Liver (tissue), 8 donors: ENCODE measurements at regions not wholly inside any gene's neighbourhood (a gene's known extent, or its start where the extent isn't known, plus 50 kb on each side); places are given as distances from the start of the nearest gene placed in this dataset.

Source experiments
- DNase-seq: peaks from one replicate; pipeline ENCODE4 v3.0.0-alpha.2; 2017; ENCODE audit warnings: low spot score
- H3K27ac ChIP-seq, 2 donors: one replicate each; pipeline ENCODE4 v1.7.0; 2013; ENCODE audit warnings: inconsistent platforms in 2 of 2, low read length in 2 of 2, control low read depth in 1 of 2, low read depth in 1 of 2, mild to moderate bottlenecking in 1 of 2
- H3K27me3 ChIP-seq, 4 donors: one replicate each; pipeline versions ENCODE4 v1.6.1 to v1.7.0; 2013; ENCODE audit warnings: low read length in 3 of 4, inconsistent platforms in 1 of 4, mild to moderate bottlenecking in 1 of 4, moderate library complexity in 1 of 4; ENCODE audit not compliant: control insufficient read depth in 4 of 4, insufficient read depth in 4 of 4
- H3K36me3 ChIP-seq, 4 donors: one replicate each; pipeline versions ENCODE4 v1.6.1 to v1.7.0; 2013; ENCODE audit warnings: low read length in 3 of 4, mild to moderate bottlenecking in 3 of 4, low read depth in 1 of 4, moderate library complexity in 1 of 4; ENCODE audit not compliant: control insufficient read depth in 4 of 4, insufficient read depth in 3 of 4
- H3K4me1 ChIP-seq, 4 donors: one replicate each; pipeline versions ENCODE4 v1.6.1 to v1.7.0; 2013; ENCODE audit warnings: low read length in 3 of 4, mild to moderate bottlenecking in 3 of 4, moderate library complexity in 1 of 4; ENCODE audit not compliant: control insufficient read depth in 4 of 4, insufficient read depth in 4 of 4
- H3K4me3 ChIP-seq, 3 donors: one replicate each; pipeline versions ENCODE4 v1.6.1 to v1.7.0; 2013; ENCODE audit warnings: low read length in 3 of 3, control low read depth in 1 of 3, low read depth in 1 of 3, mild to moderate bottlenecking in 1 of 3
- H3K9ac ChIP-seq, 2 donors: one replicate each; pipeline ENCODE4 v1.7.0; 2013; ENCODE audit warnings: low read length in 2 of 2, mild to moderate bottlenecking in 2 of 2, moderate library complexity in 2 of 2, control low read depth in 1 of 2, low read depth in 1 of 2
- H3K9me3 ChIP-seq, 4 donors: one replicate each; pipeline versions ENCODE4 v1.6.1 to v1.7.0; 2013; ENCODE audit warnings: low read length in 3 of 4; ENCODE audit not compliant: control insufficient read depth in 4 of 4
- CTCF ChIP-seq: fragments of 150-350 bp; IDR thresholded peaks from 2 replicates; pipeline ENCODE4 v1.5.1; 2017; ENCODE audit warnings: improper control_type of control experiment, low read depth, low read length; ENCODE audit not compliant: missing input control
- EGR1 ChIP-seq, 2 donors: IDR thresholded peaks; 2 replicates each; pipeline ENCODE4 v1.6.1; 2016 to 2018; ENCODE audit warnings: antibody characterized with exemption in 2 of 2, low read depth in 2 of 2
- FOXA1 ChIP-seq: IDR thresholded peaks from 2 replicates; pipeline ENCODE4 v1.6.1; 2016; ENCODE audit warnings: antibody characterized with exemption
- FOXA2 ChIP-seq: IDR thresholded peaks from 2 replicates; pipeline ENCODE4 v1.6.1; 2016; ENCODE audit warnings: antibody characterized with exemption
- GABPA ChIP-seq, 2 donors: IDR thresholded peaks in 1 of 2; conservative IDR thresholded peaks in 1 of 2; 2 replicates each; pipeline ENCODE4 v1.6.1; 2016; ENCODE audit warnings: antibody characterized with exemption in 2 of 2, mild to moderate bottlenecking in 1 of 2, moderate library complexity in 1 of 2
- HNF4A ChIP-seq, 2 donors: conservative IDR thresholded peaks; 2 replicates each; pipeline ENCODE4 v1.6.1; 2016; ENCODE audit warnings: antibody characterized with exemption in 2 of 2, mild to moderate bottlenecking in 2 of 2
- HNF4G ChIP-seq: IDR thresholded peaks from 2 replicates; pipeline ENCODE4 v1.6.1; 2016; ENCODE audit warnings: antibody characterized with exemption
- JUND ChIP-seq, 2 donors: IDR thresholded peaks; 2 replicates each; pipeline ENCODE4 v1.6.1; 2016; ENCODE audit warnings: antibody characterized with exemption in 2 of 2
- NR2F2 ChIP-seq: IDR thresholded peaks from 2 replicates; pipeline ENCODE4 v1.6.1; 2016; ENCODE audit warnings: antibody characterized with exemption
- RAD21 ChIP-seq, 2 donors: IDR thresholded peaks; 2 replicates each; pipeline ENCODE4 v1.6.1; 2016; ENCODE audit warnings: antibody characterized with exemption in 2 of 2, mild to moderate bottlenecking in 2 of 2
- RXRA ChIP-seq, 2 donors: IDR thresholded peaks; 2 replicates each; pipeline ENCODE4 v1.6.1; 2017 to 2018; ENCODE audit warnings: antibody characterized with exemption in 2 of 2, mild to moderate bottlenecking in 1 of 2
- SP1 ChIP-seq: IDR thresholded peaks from 2 replicates; pipeline ENCODE4 v1.6.1; 2018; ENCODE audit warnings: antibody characterized with exemption, mild to moderate bottlenecking
- TAF1 ChIP-seq: conservative IDR thresholded peaks from 2 replicates; pipeline ENCODE4 v1.6.1; 2016; ENCODE audit warnings: antibody characterized with exemption, mild to moderate bottlenecking
- YY1 ChIP-seq: IDR thresholded peaks from 2 replicates; pipeline ENCODE4 v1.6.1; 2016; ENCODE audit warnings: antibody characterized with exemption, mild to moderate bottlenecking
- WGBS: extraction: QIAGEN DNeasy Blood & Tissue Kit; methylation state at CpG from one replicate; pipeline ENCODE4 v1.1.7; 2013; 5-methylcytosine and 5-hydroxymethylcytosine counted together
- TF ChIP-seq, protein P1 (sequence below): IDR thresholded peaks from 2 replicates; pipeline ENCODE4 v1.6.1; 2016; ENCODE audit warnings: antibody characterized with exemption
- TF ChIP-seq, protein P2 (sequence below): IDR thresholded peaks from 2 replicates; pipeline ENCODE4 v1.6.1; 2016; ENCODE audit warnings: antibody characterized with exemption, mild to moderate bottlenecking
- TF ChIP-seq, protein P3 (sequence below): IDR thresholded peaks from 2 replicates; pipeline ENCODE4 v1.6.1; 2016; ENCODE audit warnings: antibody characterized with exemption
- TF ChIP-seq, protein P4 (sequence below): IDR thresholded peaks from 2 replicates; pipeline ENCODE4 v1.6.1; 2016; ENCODE audit warnings: antibody characterized with exemption
- donor health status: healthy.
- donor health status: healthy.
- donor health status: healthy.
- donor health status: healthy.
- donor health status: healthy.

GRCh38 chr6:156725712-156726111 lies 51.5 kb upstream of the ARID1B start:
- no peak for DNase-seq
- H3K36me3 ChIP-seq, result no peaks in the 10 kb centered on the region

DNA sequence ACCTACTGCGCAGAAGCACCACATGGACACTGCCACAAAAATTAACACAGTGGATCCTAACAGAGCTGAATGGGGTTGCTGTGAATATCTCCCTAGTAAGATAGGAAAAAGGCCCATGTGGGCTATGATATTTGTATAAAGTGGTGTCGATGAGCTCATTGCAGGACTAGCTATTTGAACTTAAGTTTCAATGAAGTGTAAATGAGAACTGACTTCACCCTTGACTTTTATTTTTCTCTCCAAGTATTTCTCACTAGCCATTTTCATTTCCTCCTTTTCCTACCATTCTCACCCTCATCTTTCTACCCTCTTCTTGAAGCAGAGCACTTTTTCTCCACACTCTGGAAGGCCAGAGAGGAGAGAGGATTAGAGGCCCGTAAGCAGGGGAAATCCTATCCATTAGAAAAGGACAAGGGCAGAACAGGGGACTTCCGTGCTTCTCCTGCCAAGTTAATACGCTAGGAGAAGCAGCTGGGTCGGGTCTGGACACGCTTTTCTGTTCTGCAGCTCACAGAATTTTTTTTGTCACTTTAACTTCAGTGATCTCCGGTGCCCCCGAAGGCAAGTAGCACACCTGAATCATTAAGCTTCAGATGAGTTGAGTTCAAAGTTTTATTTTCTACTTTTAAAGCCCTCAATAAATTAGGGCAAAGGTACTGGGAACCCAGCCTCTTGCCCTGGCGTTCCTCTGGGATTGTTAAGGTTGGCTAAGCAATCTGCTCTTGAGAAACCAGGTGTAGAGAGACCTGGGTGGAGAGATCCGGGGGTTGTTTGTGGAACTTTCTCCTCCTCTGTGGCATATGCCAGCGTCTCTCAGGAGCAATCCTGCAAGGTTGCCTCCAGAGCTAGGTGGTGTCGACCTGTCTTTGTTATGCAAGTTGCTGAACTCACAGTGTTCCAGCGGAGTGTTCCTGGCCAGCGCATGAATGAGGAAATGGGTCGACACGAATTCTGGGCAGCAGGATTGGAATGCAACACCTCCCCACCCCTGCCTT lies 56.2 kb upstream of the ARID1B start:
- H3K4me3 ChIP-seq, result no peak overlapping the region
- no peak for TF ChIP-seq GABPA (IDR thresholded peaks at IDR 0.05 in 1 of 2, conservative IDR thresholded peaks at IDR 0.05 in 1 of 2)
- TF ChIP-seq HNF4G, result no peak
- TF ChIP-seq FOXA2, result no peak
- TF ChIP-seq HNF4A (conservative IDR thresholded peaks at IDR 0.05), result peak; percentile 29 to 40
- TF ChIP-seq, protein P1, sequence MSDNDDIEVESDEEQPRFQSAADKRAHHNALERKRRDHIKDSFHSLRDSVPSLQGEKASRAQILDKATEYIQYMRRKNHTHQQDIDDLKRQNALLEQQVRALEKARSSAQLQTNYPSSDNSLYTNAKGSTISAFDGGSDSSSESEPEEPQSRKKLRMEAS, result no peak
- TF ChIP-seq, protein P2, sequence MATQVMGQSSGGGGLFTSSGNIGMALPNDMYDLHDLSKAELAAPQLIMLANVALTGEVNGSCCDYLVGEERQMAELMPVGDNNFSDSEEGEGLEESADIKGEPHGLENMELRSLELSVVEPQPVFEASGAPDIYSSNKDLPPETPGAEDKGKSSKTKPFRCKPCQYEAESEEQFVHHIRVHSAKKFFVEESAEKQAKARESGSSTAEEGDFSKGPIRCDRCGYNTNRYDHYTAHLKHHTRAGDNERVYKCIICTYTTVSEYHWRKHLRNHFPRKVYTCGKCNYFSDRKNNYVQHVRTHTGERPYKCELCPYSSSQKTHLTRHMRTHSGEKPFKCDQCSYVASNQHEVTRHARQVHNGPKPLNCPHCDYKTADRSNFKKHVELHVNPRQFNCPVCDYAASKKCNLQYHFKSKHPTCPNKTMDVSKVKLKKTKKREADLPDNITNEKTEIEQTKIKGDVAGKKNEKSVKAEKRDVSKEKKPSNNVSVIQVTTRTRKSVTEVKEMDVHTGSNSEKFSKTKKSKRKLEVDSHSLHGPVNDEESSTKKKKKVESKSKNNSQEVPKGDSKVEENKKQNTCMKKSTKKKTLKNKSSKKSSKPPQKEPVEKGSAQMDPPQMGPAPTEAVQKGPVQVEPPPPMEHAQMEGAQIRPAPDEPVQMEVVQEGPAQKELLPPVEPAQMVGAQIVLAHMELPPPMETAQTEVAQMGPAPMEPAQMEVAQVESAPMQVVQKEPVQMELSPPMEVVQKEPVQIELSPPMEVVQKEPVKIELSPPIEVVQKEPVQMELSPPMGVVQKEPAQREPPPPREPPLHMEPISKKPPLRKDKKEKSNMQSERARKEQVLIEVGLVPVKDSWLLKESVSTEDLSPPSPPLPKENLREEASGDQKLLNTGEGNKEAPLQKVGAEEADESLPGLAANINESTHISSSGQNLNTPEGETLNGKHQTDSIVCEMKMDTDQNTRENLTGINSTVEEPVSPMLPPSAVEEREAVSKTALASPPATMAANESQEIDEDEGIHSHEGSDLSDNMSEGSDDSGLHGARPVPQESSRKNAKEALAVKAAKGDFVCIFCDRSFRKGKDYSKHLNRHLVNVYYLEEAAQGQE, result peak; percentile 49
- TF ChIP-seq JUND (IDR thresholded peaks at IDR 0.05), result no peak
- TF ChIP-seq RXRA (IDR thresholded peaks at IDR 0.05), result peak; percentile 65 to 74
- TF ChIP-seq, protein P3, sequence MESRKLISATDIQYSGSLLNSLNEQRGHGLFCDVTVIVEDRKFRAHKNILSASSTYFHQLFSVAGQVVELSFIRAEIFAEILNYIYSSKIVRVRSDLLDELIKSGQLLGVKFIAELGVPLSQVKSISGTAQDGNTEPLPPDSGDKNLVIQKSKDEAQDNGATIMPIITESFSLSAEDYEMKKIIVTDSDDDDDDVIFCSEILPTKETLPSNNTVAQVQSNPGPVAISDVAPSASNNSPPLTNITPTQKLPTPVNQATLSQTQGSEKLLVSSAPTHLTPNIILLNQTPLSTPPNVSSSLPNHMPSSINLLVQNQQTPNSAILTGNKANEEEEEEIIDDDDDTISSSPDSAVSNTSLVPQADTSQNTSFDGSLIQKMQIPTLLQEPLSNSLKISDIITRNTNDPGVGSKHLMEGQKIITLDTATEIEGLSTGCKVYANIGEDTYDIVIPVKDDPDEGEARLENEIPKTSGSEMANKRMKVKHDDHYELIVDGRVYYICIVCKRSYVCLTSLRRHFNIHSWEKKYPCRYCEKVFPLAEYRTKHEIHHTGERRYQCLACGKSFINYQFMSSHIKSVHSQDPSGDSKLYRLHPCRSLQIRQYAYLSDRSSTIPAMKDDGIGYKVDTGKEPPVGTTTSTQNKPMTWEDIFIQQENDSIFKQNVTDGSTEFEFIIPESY, result no peak
- no peak for TF ChIP-seq CTCF
- TF ChIP-seq YY1, result no peak
- no peak for TF ChIP-seq FOXA1
- TF ChIP-seq EGR1 (IDR thresholded peaks at IDR 0.05; ENCODE audit: low read depth in 2 of 2), result no peak
- peak; percentile 21 to 48 for TF ChIP-seq RAD21 (IDR thresholded peaks at IDR 0.05)
- TF ChIP-seq NR2F2, result peak; percentile 13
- TF ChIP-seq, protein P4, sequence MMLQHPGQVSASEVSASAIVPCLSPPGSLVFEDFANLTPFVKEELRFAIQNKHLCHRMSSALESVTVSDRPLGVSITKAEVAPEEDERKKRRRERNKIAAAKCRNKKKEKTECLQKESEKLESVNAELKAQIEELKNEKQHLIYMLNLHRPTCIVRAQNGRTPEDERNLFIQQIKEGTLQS, result no peak
- TF ChIP-seq SP1, result peak; percentile 73
- peak; percentile 50 for TF ChIP-seq TAF1
- peaks cover 0 to 24% (median 16%) of the 10 kb centered on the region in 4 donors for H3K4me1 ChIP-seq
- H3K36me3 ChIP-seq, result no peaks in the 10 kb centered on the region
- peak overlapping the region; percentile 22 to 88 for H3K9ac ChIP-seq
- no peaks in the 10 kb centered on the region for H3K27me3 ChIP-seq
- 24% methylated on average over 17 of the region's 17 CpGs for WGBS
- H3K9me3 ChIP-seq, result no peaks in the 10 kb centered on the region
- no peak for DNase-seq
- peak overlapping the region; percentile 92 to 93 for H3K27ac ChIP-seq

More at GRCh38 chr6:156725712-156726111, 51.5 kb upstream of the ARID1B start:
- Histone ChIP-seq H3K9me3 (no peaks in the 10 kb centered on the region), H3K9ac (no peak overlapping the region), H3K27me3 (no peaks in the 10 kb centered on the region), H3K4me3 (no peak overlapping the region), H3K27ac (no peak overlapping the region), H3K4me1 (peaks cover 0 to 10% (median 9%) of the 10 kb centered on the region in 4 donors)
- TF ChIP-seq JUND (IDR thresholded peaks at IDR 0.05), result no peak
